HG02884 (cell line): ENCODE measurements at regions not wholly inside any gene's neighbourhood (a gene's known extent, or its start where the extent isn't known, plus 50 kb on each side); places are given as distances from the start of the nearest gene placed in this dataset.
"Not testable (repeated sequence)": the region's sequence is repeated elsewhere in the genome, so short reads cannot be mapped to it uniquely, and the experiment has no call there.

Experiments
- ATAC-seq: cut with Tn5 transposase; IDR thresholded peaks from one replicate; pipeline ENCODE4 v1.9.1; 2021; ENCODE audit warnings: mild to moderate bottlenecking, moderate library complexity; ENCODE audit not compliant: unreplicated experiment

DNA sequence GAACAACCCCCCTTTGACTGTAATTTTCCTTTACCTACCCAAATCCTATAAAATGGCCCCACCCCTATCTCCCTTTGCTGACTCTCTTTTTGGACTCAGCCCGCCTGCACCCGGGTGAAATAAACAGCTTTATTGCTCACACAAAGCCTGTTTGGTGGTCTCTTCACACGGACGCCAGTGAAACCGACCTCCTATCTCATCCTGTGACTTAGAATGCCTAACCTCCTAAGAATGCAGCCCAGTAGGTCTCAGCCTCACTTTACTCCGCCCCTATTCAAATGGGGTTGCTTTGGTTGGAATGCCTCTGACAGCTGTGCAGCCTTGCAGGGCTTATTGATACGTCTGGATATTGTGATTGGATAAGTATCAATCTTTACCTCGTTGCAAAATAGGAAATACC is 243.8 kb upstream of the PROK2 start:
- ATAC-seq = not testable (repeated sequence)

GRCh38 chr3:72028307-72028706 is 243.4 kb upstream of the PROK2 start:
- ATAC-seq = not testable (repeated sequence)

DNA sequence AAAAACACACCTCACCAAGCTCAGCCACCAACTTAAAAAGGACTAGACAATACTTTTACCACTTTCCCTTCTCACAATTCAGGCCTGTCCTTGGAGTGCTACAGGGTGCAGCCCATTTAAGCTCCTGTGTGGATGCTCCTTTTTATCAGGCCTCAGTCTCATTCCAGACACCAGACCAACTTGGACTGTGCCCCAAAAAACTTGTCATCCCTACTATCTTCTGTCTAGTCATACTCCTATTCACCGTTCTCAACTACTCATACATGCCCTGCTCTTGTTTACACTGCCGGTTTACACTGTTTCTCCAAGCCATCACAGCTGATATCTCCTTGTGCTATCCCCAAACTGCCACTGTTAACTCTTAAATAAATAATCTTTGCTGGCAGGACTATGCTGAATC is 242.8 kb upstream of the PROK2 start:
- not testable (repeated sequence) for ATAC-seq

DNA sequence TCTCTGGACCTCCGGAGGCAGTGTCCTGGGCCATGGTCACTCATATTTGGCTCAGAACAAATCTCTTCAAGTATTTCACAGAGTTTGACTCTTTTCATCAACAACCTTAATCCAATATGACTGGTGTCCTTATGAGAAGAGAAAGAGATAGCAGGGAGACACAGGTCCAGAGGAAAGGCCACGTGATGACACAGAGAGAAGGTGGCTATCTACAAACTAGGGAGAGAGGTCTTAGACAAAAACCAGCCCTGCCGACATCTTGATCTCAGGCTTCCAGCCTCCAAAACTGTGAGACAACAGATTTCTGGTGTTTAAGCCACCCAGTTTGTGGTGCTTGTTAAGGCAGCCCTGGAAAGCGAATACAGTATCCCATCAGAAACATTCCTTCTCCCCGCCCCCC is 237.1 kb upstream of the PROK2 start:
- no peak for ATAC-seq

DNA sequence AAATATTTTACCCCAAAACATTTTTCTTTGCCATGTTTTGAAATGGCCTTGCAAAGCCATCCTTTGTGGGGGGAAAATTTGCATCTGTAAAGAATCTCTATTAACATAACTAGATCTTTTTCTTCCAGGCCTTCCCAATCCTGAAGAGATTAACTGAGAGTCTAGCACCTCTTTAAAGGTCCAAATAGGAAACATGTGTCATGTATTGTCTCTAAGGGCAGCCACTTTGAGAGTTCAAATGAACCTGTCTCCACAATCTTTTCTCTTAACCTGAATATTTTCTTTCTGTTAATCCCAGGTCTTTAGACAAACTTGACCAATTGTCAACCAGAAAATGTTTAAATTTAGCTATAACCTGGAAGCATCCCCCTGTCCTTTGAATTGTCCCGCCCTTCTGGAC is 236.6 kb upstream of the PROK2 start:
- ATAC-seq = no peak

GRCh38 chr3:72018343-72018984 is 233.5 kb upstream of the PROK2 start:
- ATAC-seq = no peak

DNA sequence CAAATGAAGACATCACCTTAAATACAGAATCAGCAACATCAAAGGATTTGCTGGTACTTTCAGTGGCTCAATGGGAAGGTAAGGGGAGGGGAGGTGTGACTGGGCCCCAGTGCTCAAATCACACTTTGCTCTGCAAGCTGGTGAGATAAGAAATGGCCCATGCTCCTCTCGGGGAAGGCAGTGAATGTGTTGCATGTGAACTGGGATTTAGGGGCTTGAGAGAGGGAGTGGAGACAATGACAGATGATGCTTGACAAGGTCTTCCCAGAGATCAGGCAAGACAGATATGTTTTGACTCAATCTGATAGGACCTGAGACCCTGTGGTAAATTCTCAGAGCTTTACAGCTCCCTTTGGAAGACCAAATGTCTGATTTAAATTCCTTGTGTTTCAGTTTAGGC is 233.0 kb upstream of the PROK2 start:
- ATAC-seq = no peak

- ATAC-seq = no peak
Measured at GRCh38 chr3:72017311-72017710, 232.4 kb upstream of the PROK2 start.

GRCh38 chr3:72015463-72015862 is 230.5 kb upstream of the PROK2 start:
- peak; percentile 58 for ATAC-seq

DNA sequence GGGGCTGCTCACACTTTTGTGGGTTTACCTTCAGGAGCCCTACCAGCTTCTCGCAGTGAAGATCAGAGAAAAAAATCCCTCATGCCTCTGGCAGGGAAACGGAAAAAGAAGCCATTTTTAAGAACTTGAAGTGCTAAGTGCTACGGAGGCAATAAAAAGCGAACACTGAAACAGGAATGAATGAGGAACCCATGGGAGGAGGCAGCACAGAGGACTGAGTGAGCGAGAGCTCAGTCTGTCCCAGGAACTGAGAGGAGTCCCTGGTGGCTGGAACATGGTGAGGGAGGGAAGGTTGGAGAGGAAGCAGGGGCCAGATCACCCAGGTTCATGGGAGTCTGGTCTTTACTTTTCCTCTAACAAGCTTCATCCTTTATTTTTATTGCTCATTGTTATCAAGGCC is 228.1 kb upstream of the PROK2 start:
- ATAC-seq = no peak

DNA sequence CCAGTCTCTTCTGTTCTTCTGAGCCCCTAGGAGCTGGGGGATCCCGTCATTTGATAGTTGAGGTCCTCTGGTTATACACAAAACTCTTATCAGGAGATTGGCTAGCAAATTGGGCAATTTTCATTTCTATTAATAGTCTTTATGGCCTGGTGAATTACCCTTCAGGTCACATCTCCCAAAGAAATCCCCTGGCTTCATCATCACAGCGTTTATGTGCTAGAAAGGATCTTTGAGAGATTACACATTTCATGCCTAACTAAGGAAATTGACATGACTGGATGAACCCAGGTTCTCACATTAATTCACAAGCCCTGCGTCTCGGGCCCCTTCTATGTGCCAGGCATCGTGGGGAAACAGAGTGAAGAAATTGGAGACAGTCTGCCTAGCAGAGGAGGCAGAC is 227.4 kb upstream of the PROK2 start:
- ATAC-seq = no peak

DNA sequence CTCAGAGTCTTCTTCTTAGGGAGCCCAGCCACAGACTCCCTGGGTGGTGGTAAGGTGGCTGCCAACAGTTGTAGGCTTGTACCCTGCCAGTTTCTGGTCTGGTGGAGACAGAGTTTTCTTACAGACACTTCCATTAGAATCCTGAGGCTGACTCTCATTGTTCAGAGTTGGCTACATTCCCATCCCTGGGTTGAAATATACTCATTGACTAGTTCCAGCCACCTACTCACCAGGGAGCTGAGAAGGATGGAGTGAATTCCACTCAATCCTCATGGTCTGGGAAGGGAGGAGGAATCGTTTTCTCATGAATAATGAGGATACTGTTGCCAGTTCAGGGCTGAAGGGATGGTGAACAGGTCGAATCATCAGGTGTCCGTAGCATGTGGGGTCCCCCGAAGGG is 226.5 kb upstream of the PROK2 start:
- ATAC-seq = no peak

DNA sequence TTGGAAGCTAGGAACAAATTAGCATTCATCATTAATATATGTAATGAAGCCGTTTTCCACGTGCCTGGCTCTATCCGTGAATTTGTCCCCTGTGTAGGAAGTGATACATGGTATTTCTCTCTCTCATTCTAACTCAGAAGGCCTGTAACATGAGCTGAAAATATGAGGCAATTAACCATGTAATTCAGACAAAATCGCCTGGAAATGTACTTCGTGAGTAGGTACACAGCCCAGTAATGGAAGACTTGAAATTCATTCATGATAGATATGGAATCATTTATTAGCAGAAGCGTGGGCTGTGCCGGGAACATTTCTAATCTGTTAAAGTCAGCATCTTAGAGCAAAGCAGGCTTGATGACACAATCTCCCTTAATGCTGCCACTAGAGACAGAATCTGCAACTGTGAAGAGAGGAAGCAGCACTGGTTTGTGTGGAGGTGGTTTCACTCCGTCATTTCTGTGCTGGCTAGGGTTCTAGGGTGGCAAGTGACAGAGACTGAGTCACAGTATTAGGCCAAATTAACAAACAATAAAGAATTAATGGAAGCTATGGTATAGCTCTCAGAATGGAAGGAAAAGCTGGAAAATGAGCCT is 225.0 kb upstream of the PROK2 start:
- ATAC-seq = peak; percentile 54

DNA sequence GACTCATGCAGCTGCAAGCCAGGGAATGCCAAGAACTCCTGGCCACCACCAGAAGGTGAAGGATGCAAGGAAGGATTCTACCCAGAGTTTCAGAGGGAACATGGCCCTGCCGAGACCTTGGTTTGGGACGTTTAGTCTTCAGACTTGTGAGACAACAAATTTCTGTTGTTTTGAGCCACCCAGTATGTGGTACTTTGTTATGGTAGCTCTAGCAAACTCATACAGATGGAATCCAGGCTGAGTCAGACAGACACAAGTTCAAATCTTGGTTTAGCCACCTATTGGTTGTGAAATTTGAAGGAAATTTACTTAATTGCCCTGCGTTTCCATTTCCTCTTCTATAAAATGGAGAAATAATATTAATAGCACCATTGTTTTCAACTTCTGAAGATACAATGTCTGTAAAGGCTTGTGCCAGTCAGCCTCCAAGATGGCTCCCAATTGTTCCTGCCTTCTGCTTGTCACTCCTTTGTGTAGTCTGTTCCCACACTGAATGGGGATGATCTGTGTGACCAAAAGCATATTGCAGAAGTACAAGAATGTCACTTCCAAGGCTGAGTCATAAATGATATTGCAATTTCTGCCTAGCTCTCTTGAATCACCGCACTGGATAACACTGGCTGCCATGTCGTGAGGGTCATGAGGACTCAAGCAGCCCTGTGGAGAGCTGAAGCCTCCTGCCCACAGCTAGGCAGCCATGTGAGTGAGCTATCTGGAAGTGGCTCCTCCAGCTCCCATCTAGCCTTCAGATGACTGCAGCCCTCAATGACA is 223.5 kb upstream of the PROK2 start:
- no peak for ATAC-seq

- ATAC-seq = no peak
Measured at GRCh38 chr3:72006631-72007556, 221.9 kb upstream of the PROK2 start.

GRCh38 chr3:72004749-72005292 is 219.9 kb upstream of the PROK2 start:
- no peak for ATAC-seq

DNA sequence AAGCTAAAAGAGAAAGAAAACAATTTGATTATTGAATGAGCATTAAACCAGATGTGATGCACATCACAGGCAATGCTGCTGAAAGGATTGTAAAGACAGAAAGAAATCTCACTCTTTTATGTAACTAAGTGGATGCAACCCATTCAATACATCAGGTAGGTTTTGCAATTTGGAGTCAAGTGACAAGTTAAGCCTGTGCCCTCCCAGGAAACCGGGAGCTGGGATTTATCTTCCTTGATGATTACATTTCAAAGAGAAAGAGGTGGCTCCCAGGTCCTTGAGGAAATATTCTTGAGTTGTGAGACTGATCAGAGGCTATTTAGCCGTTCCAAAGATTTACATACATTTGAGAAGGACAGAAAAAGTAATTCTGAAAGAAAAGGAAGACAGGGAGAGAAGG is 219.0 kb upstream of the PROK2 start:
- ATAC-seq = no peak

DNA sequence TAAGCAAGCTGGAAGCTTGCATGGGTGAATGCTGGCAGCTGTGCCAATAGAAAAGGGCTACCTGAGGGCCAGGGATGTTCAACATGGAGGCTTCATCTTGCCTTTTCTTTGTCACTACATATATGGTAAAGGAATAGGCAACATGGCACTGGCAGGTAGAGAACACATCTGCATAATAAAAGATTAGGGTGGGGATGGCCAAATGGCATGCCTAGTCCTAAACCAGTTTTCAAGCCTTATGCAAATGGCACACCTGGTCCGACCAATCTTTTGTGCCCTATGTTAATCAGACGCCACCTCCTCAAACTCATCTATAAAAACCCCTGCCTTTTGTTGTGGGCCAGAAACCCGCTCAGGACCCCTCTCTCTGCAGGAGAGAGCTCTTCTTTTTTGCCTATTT is 216.8 kb upstream of the PROK2 start:
- ATAC-seq = no peak

DNA sequence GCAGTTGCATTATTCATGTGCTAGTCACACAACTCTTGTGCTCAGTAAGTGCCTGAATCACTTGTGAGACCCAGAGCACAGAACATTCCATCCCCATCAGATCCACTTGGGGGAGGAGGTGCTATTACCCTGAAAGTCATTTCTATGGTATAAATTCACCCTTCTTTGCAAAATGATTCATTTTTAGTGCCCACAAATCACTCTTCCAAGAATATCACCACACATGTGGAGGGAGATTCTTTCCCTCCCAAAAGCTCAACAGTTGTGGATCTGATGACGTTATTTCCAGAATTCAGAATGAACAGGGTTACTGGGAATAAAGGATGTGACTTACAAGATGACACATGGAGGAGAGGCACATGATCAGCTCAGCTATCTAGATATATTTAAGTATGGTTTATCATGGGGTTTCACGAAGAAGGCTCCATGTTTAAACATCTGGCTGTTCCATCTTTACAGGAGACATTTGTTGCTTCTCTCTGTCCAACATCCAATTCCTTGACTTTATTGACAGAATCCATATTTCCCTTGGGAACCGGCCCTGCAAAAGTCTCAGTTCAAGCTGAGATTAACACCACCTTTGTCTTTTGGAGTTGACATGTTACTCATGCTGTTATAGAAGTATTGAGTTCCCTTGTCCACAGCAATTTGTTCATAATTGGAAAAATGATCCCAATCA is 214.2 kb upstream of the PROK2 start:
- no peak for ATAC-seq

GRCh38 chr3:71997066-71997653 is 212.2 kb upstream of the PROK2 start:
- no peak for ATAC-seq
